HCT116 (cell line): ENCODE measurements at regions not wholly inside any gene's neighbourhood (a gene's known extent, or its start where the extent isn't known, plus 50 kb on each side); places are given as distances from the start of the nearest gene placed in this dataset.

Experiments
- ATAC-seq: fragments of 200-7000 bp; cut with Tn5 transposase; 2 replicates; pipeline ENCODE4 v1.9.1; 2020; ENCODE audit warnings: mild to moderate bottlenecking, moderate library complexity
- BruUV-seq: library from RNA; stranded (reverse); fragments of 400-500 nt; replicated peaks from 2 replicates; lab custom pipeline; 2021; lab: Mats Ljungman, UMichigan
- CTCF ChIA-PET: fragments of 300-600 bp; sonication (Branson Sonifier 250); formaldehyde crosslinking; loops from one replicate; lab custom pipeline; 2021; ENCODE audit warnings: antibody characterized with exemption; lab: Charles Lee
- POLR2A ChIA-PET: fragments of 300-600, 350-600 bp; sonication (Branson Sonifier 250); formaldehyde crosslinking; loops from one replicate; lab custom pipeline; 2021; ENCODE audit warnings: antibody characterized with exemption; lab: Charles Lee
- RAD21 ChIA-PET, 2 experiments: fragments of 300-600 bp; sonication (Branson Sonifier 250); formaldehyde crosslinking; loops; one replicate each; lab custom pipeline; 2023; ENCODE audit warnings: low total read pairs in 2 of 2; ENCODE audit not compliant: uncharacterized antibody in 2 of 2, unreplicated experiment in 2 of 2, low non-redundant PET in 1 of 2; lab: Charles Lee
- DNase-seq: peaks from one replicate; pipeline ENCODE4 v3.0.0-alpha.2; 2010; ENCODE audit warnings: low read depth, low spot score
- H2AFZ ChIP-seq: fragments of 200-600 bp; shearing (Covaris generic), sonication (generic); 2 replicates; pipeline ENCODE4 v1.6.1; 2017; ENCODE audit warnings: low read depth, mixed run types, mixed read lengths, antibody characterized with exemption, low read length; ENCODE audit not compliant: poor library complexity, severe bottlenecking
- H3K27ac ChIP-seq: 2 replicates; pipeline ENCODE4 v1.5.1; 2012; ENCODE audit warnings: low read depth, low read length
- H3K27me3 ChIP-seq: fragments of 200-600 bp; sonication (generic); 2 replicates; pipeline ENCODE4 v1.6.1; 2016; ENCODE audit warnings: mixed run types, low read length, mixed read lengths; ENCODE audit not compliant: insufficient read depth
- H3K36me3 ChIP-seq, 2 experiments: fragments of 200-500 bp in 1 of 2; fragments of 200-600 bp in 1 of 2; sonication (Bioruptor generic) in 1 of 2; sonication (generic) in 1 of 2; 2 replicates each; pipeline versions ENCODE4 v1.5.1 to v1.6.1; 2014 to 2016; ENCODE audit warnings: low read length in 2 of 2, inconsistent platforms in 1 of 2, mixed read lengths in 1 of 2, mixed run types in 1 of 2; ENCODE audit not compliant: insufficient read depth in 2 of 2, control insufficient read depth in 1 of 2
- H3K4me1 ChIP-seq, 2 experiments: fragments of 200-600 bp in 1 of 2; sonication (generic) in 1 of 2; 2 replicates each; pipeline versions ENCODE4 v1.5.1 to v1.6.1; 2012 to 2017; ENCODE audit warnings: low read length in 2 of 2, inconsistent platforms in 1 of 2, mild to moderate bottlenecking in 1 of 2, mixed read lengths in 1 of 2, mixed run types in 1 of 2, moderate library complexity in 1 of 2; ENCODE audit not compliant: insufficient read depth in 2 of 2, control insufficient read depth in 1 of 2
- H3K4me2 ChIP-seq: fragments of 200-600 bp; sonication (generic); 2 replicates; pipeline ENCODE4 v1.6.1; 2017; ENCODE audit warnings: mixed run types, low read length, mixed read lengths
- H3K4me3 ChIP-seq, 2 experiments: fragments of 200-600 bp in 1 of 2; sonication (generic) in 1 of 2; replicated peaks in 1 of 2; 2 replicates each; pipeline ENCODE4 v1.5.1; 2011 to 2016; ENCODE audit warnings: low read length in 2 of 2, control low read depth in 1 of 2, low read depth in 1 of 2, mild to moderate bottlenecking in 1 of 2, mixed read lengths in 1 of 2, mixed run types in 1 of 2
- H3K79me2 ChIP-seq: fragments of 200-600 bp; sonication (generic); 2 replicates; pipeline ENCODE4 v1.6.1; 2017; ENCODE audit warnings: mild to moderate bottlenecking, mixed run types, low read length, moderate library complexity, mixed read lengths; ENCODE audit not compliant: insufficient read depth
- H3K9ac ChIP-seq: fragments of 200-600 bp; sonication (generic); 2 replicates; pipeline ENCODE4 v1.6.1; 2016; ENCODE audit warnings: low read length, mixed read lengths
- H3K9me2 ChIP-seq: fragments of 200-600 bp; sonication (generic), shearing (Covaris generic); 2 replicates; pipeline ENCODE4 v1.6.1; 2017; ENCODE audit warnings: mixed run types, mild to moderate bottlenecking, moderate library complexity; ENCODE audit not compliant: insufficient read depth
- H3K9me3 ChIP-seq, 2 experiments: fragments of 200-500 bp in 1 of 2; fragments of 200-600 bp in 1 of 2; sonication (Bioruptor generic) in 1 of 2; sonication (generic) in 1 of 2; 2 replicates each; pipeline ENCODE4 v1.6.1; 2014 to 2017; ENCODE audit warnings: low read length in 2 of 2, mixed read lengths in 2 of 2, inconsistent platforms in 1 of 2, low read depth in 1 of 2, mild to moderate bottlenecking in 1 of 2, mixed run types in 1 of 2, moderate library complexity in 1 of 2; ENCODE audit not compliant: control insufficient read depth in 1 of 2, insufficient read depth in 1 of 2
- H4K20me1 ChIP-seq: fragments of 200-600 bp; sonication (generic), shearing (Covaris generic); 2 replicates; pipeline ENCODE4 v1.6.1; 2017; ENCODE audit warnings: mixed run types, mild to moderate bottlenecking, moderate library complexity; ENCODE audit not compliant: insufficient read depth
- EZH2phosphoT487 ChIP-seq: fragments of 200-600 bp; IDR thresholded peaks from 2 replicates; pipeline ENCODE4 v1.6.1; 2018; ENCODE audit warnings: antibody characterized with exemption, borderline replicate concordance
- JUND ChIP-seq: IDR thresholded peaks from 2 replicates; pipeline ENCODE4 v1.6.1; 2012
- POLR2A ChIP-seq: IDR thresholded peaks from 2 replicates; pipeline ENCODE4 v1.7.0; 2011; ENCODE audit warnings: borderline replicate concordance; ENCODE audit not compliant: insufficient read depth, insufficient read length; ENCODE audit errors: extremely low read depth
- POLR2AphosphoS5 ChIP-seq: IDR thresholded peaks from 2 replicates; pipeline ENCODE4 v1.6.1; 2011; ENCODE audit warnings: mild to moderate bottlenecking, low read depth, low read length, moderate library complexity
- RAD21 ChIP-seq: IDR thresholded peaks from 2 replicates; pipeline ENCODE4 v1.6.1; 2012; ENCODE audit warnings: low read depth, mild to moderate bottlenecking
- SP1 ChIP-seq: IDR thresholded peaks from 2 replicates; pipeline ENCODE4 v1.6.1; 2012; ENCODE audit warnings: low read depth
- SRF ChIP-seq: IDR thresholded peaks from 2 replicates; pipeline ENCODE4 v1.6.1; 2012; ENCODE audit warnings: low read depth
- TCF7L2 ChIP-seq: IDR thresholded peaks from 2 replicates; pipeline ENCODE4 v1.7.0; 2011; ENCODE audit warnings: borderline replicate concordance, inconsistent platforms; ENCODE audit not compliant: insufficient read depth, insufficient read length; ENCODE audit errors: extremely low read depth
- YY1 ChIP-seq: IDR thresholded peaks from 2 replicates; pipeline ENCODE4 v1.6.1; 2011; ENCODE audit warnings: low read length, low read depth, moderate library complexity, mild to moderate bottlenecking; ENCODE audit not compliant: insufficient replicate concordance; ENCODE audit errors: extremely low read depth
- ZFX ChIP-seq: fragments of 450-650 bp; IDR thresholded peaks from 2 replicates; pipeline ENCODE4 v1.6.1; 2017
- ZNF274 ChIP-seq: fragments of 200-500 bp; sonication (Bioruptor generic); IDR thresholded peaks from 2 replicates; pipeline ENCODE4 v1.6.1; 2014; ENCODE audit warnings: mild to moderate bottlenecking, low read depth, low read length, inconsistent platforms
- intact Hi-C: fragments of 100-400 bp; cut with micrococcal nuclease; formaldehyde crosslinking; loops from 2 replicates; pipeline ENCODE4 v1.10.0; 2022
- TF ChIP-seq, protein P1 (sequence below): IDR thresholded peaks from 2 replicates; pipeline ENCODE4 v1.6.1; 2011; ENCODE audit warnings: mild to moderate bottlenecking, low read length, moderate library complexity; ENCODE audit not compliant: insufficient replicate concordance; ENCODE audit errors: extremely low read depth
- TF ChIP-seq, protein P2 (sequence below), 3 experiments: fragments of 200-600 bp in 1 of 3; sonication (generic) in 1 of 3; IDR thresholded peaks in 2 of 3; conservative IDR thresholded peaks in 1 of 3; 2 replicates each; pipeline ENCODE4 v1.5.1; 2012 to 2017; ENCODE audit warnings: low read depth in 2 of 3, low read length in 2 of 3, antibody characterized with exemption in 1 of 3, borderline replicate concordance in 1 of 3, control low read depth in 1 of 3, mild to moderate bottlenecking in 1 of 3, mixed read lengths in 1 of 3, mixed run types in 1 of 3, moderate library complexity in 1 of 3; ENCODE audit not compliant: insufficient read depth in 1 of 3

GRCh38 chr1:88296642-88297041 lies 387.4 kb upstream of the PKN2 start:
- no TSS peak for BruUV-seq
- no peaks in the 10 kb centered on the region for H3K36me3 ChIP-seq
- H4K20me1 ChIP-seq, result no peaks in the 10 kb centered on the region
- TF ChIP-seq, protein P1, sequence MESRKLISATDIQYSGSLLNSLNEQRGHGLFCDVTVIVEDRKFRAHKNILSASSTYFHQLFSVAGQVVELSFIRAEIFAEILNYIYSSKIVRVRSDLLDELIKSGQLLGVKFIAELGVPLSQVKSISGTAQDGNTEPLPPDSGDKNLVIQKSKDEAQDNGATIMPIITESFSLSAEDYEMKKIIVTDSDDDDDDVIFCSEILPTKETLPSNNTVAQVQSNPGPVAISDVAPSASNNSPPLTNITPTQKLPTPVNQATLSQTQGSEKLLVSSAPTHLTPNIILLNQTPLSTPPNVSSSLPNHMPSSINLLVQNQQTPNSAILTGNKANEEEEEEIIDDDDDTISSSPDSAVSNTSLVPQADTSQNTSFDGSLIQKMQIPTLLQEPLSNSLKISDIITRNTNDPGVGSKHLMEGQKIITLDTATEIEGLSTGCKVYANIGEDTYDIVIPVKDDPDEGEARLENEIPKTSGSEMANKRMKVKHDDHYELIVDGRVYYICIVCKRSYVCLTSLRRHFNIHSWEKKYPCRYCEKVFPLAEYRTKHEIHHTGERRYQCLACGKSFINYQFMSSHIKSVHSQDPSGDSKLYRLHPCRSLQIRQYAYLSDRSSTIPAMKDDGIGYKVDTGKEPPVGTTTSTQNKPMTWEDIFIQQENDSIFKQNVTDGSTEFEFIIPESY, result no peak
- TF ChIP-seq ZNF274 (no peak), RAD21 (no peak), JUND (no peak), YY1 (no peak), TCF7L2 (no peak), POLR2AphosphoS5 (no peak), ZFX (no peak), SP1 (no peak), EZH2phosphoT487 (no peak), SRF (no peak), POLR2A (no peak)
- TF ChIP-seq, protein P2, sequence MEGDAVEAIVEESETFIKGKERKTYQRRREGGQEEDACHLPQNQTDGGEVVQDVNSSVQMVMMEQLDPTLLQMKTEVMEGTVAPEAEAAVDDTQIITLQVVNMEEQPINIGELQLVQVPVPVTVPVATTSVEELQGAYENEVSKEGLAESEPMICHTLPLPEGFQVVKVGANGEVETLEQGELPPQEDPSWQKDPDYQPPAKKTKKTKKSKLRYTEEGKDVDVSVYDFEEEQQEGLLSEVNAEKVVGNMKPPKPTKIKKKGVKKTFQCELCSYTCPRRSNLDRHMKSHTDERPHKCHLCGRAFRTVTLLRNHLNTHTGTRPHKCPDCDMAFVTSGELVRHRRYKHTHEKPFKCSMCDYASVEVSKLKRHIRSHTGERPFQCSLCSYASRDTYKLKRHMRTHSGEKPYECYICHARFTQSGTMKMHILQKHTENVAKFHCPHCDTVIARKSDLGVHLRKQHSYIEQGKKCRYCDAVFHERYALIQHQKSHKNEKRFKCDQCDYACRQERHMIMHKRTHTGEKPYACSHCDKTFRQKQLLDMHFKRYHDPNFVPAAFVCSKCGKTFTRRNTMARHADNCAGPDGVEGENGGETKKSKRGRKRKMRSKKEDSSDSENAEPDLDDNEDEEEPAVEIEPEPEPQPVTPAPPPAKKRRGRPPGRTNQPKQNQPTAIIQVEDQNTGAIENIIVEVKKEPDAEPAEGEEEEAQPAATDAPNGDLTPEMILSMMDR (IDR thresholded peaks at IDR 0.05 in 2 of 3, conservative IDR thresholded peaks at IDR 0.05 in 1 of 3; ENCODE audit: borderline replicate concordance in 1 of 3, insufficient read depth in 1 of 3, low read depth in 2 of 3, low read length in 2 of 3), result no peak
- TF ChIP-seq, all 23 proteins: peak for 0
- no peak overlapping the region for H3K27ac ChIP-seq
- intact Hi-C loops, result no loop called here
- DNase-seq (no peak), ATAC-seq (no peak)
- no peaks in the 10 kb centered on the region for H3K9me2 ChIP-seq
- no peak overlapping the region for H3K4me2 ChIP-seq
- no peak overlapping the region for H3K9ac ChIP-seq
- RAD21 ChIA-PET, result no interaction called here
- POLR2A ChIA-PET, result no interaction called here
- H3K79me2 ChIP-seq, result no peaks in the 10 kb centered on the region
- H3K9me3 ChIP-seq, result no peaks in the 10 kb centered on the region
- no peaks in the 10 kb centered on the region for H3K4me1 ChIP-seq
- no peak overlapping the region for H3K4me3 ChIP-seq
- H2AFZ ChIP-seq, result no peak overlapping the region
- H3K27me3 ChIP-seq, result no peaks in the 10 kb centered on the region
- CTCF ChIA-PET, result interaction anchor here (0.7 to 1.0 kb wide), 2 partner anchors 116 to 425 kb away, joined by 3 to 4 read pairs; no protein-coding TSS in a partner anchor
